ENCODE measurements at regions not wholly inside any gene's neighbourhood (a gene's known extent, or its start where the extent isn't known, plus 50 kb on each side); places are given as distances from the start of the nearest gene placed in this dataset.

- TF ChIP-seq ZNF121 (CRISPR knock-in tag; IDR thresholded peaks at IDR 0.05) = no peak
- TF ChIP-seq HMGXB4 (CRISPR knock-in tag; IDR thresholded peaks at IDR 0.05) = no peak
- TF ChIP-seq ELF4 (CRISPR knock-in tag; IDR thresholded peaks at IDR 0.05; ENCODE audit: low read depth) = no peak
- TF ChIP-seq JUN (CRISPR knock-in tag; IDR thresholded peaks at IDR 0.05) = no peak
- TF ChIP-seq SP1 (CRISPR knock-in tag; conservative IDR thresholded peaks at IDR 0.05) = no peak
- no peak for TF ChIP-seq IRF2 (CRISPR knock-in tag; IDR thresholded peaks at IDR 0.05; ENCODE audit: borderline replicate concordance, low read depth)
- TF ChIP-seq NR2C2 (CRISPR knock-in tag; IDR thresholded peaks at IDR 0.05) = no peak
- TF ChIP-seq CTCF (IDR thresholded peaks at IDR 0.05) = no peak
- TF ChIP-seq CDX4 (CRISPR knock-in tag; IDR thresholded peaks at IDR 0.05; ENCODE audit: borderline replicate concordance) = no peak
- TF ChIP-seq USF2 (CRISPR knock-in tag; IDR thresholded peaks at IDR 0.05) = no peak
- TF ChIP-seq E2F4 (CRISPR knock-in tag; IDR thresholded peaks at IDR 0.05; ENCODE audit: borderline replicate concordance, low read depth) = no peak
- no peak for TF ChIP-seq CREM (CRISPR knock-in tag; IDR thresholded peaks at IDR 0.05)
- no peak for TF ChIP-seq ZNF138 (CRISPR knock-in tag; conservative IDR thresholded peaks at IDR 0.05)
These were observed 464.7 kb upstream of the COX7C start for GRCh38 chr5:86152988-86153560.
